GM18873 (cell line): ENCODE measurements at regions not wholly inside any gene's neighbourhood (a gene's known extent, or its start where the extent isn't known, plus 50 kb on each side); places are given as distances from the start of the nearest gene placed in this dataset.
A peak's percentile ranks its signal among the peaks of the same experiment; 100 is the strongest.
"Not testable (repeated sequence)": the region's sequence is repeated elsewhere in the genome, so short reads cannot be mapped to it uniquely, and the experiment has no call there.

Experiments used
- ATAC-seq: cut with Tn5 transposase; IDR thresholded peaks from one replicate; pipeline ENCODE4 v1.9.1; 2021; ENCODE audit warnings: mild to moderate bottlenecking, moderate library complexity, moderate number of reproducible peaks; ENCODE audit not compliant: unreplicated experiment, low FRiP score

DNA sequence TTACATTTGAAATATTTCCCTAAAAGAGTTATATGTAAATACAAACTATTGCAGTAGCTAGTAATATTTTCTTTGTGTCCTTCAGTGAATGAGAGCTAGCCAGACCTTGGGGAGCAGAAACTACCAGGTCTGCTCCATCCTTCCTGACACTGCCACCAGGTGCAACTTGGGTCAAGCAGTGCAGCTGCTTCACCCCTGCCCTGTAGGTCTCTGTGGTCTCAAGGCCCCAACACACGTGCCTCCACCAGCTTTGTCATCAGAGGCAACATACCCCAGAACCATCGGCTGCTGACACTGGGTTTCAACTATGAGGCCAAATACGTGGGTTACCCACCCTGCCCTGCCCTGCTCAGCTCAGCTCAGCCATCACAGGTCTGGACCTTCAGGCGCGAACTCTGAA, 181.6 kb downstream of the FCRL5 start:
- ATAC-seq, result no peak

- ATAC-seq, result no peak
These were observed 182.3 kb downstream of the FCRL5 start for GRCh38 chr1:157369808-157370521.

GRCh38 chr1:157368941-157369340, 183.4 kb downstream of the FCRL5 start:
- ATAC-seq, result not testable (repeated sequence)

- no peak for ATAC-seq
These were observed 184.0 kb downstream of the FCRL5 start for GRCh38 chr1:157368363-157368762.

DNA sequence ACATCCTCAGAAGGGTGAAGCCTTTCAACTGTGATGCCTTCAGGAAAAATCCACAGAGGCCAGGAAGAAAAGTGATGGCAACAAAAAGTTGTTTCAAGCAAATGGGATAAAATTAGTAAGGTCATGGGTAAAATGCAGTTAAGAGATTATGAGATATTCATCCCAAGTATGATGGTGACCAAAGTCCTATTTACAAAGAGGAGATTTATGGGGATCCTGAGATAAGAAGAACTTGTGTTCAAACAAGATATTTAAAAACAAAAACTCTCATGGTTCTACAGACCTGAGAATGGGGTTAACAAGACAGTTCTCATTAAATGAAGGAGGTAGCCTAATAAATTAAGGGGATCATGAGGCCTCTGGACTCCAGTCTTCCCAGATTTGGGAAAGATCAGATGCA, 184.4 kb downstream of the FCRL5 start:
- no peak for ATAC-seq

- no peak for ATAC-seq
These were observed 185.1 kb downstream of the FCRL5 start for GRCh38 chr1:157367091-157367739.

DNA sequence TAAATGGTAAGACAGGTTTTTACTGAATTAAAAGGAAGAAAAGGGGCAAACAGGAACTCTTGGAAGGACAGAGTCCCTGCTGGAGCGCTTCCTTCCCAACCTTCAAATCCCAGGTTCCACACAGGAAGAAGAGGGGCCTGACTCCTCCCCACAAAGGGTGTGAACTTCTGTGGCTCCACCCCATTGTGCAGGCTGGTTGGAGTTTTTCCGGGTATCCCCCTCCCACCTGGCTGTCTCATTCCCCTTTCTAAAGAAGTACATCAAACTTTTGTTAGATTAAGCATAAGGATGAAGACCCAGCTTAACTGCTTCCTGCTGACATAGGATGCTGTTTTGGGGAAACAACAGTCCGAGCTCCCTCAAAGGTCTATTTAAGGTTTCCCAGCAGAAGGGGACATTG, 187.7 kb downstream of the FCRL5 start:
- ATAC-seq, result no peak

- ATAC-seq, result peak; percentile 65
These were observed 188.6 kb downstream of the FCRL5 start for GRCh38 chr1:157363660-157364140.

- no peak for ATAC-seq
These were observed 192.3 kb downstream of the FCRL5 start for GRCh38 chr1:157360023-157360390.

- no peak for ATAC-seq
These were observed 192.8 kb downstream of the FCRL5 start for GRCh38 chr1:157359314-157360022.

- ATAC-seq, result no peak
These were observed 195.2 kb downstream of the FCRL5 start for GRCh38 chr1:157357111-157357510.

- no peak for ATAC-seq
These were observed 195.7 kb downstream of the FCRL5 start for GRCh38 chr1:157356601-157357000.

DNA sequence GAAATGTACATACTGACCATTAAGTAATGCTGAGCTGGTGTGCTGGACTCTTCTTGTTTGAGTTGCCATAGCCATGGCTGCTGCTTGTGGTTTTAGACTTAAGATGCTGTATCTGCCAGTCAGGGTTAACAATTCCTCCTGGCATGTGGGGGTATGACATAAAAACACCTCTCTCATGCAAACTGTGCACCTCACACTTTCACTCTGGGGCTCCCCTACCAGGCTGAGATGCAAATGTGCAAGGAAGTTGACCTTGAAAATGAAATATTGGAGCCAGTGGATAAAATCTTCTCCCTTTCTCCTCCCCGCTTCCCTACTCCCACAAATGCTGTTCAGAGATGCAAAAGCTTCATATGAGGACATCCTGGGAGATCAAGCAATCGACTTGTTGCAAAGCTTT, 198.8 kb downstream of the FCRL5 start:
- no peak for ATAC-seq

DNA sequence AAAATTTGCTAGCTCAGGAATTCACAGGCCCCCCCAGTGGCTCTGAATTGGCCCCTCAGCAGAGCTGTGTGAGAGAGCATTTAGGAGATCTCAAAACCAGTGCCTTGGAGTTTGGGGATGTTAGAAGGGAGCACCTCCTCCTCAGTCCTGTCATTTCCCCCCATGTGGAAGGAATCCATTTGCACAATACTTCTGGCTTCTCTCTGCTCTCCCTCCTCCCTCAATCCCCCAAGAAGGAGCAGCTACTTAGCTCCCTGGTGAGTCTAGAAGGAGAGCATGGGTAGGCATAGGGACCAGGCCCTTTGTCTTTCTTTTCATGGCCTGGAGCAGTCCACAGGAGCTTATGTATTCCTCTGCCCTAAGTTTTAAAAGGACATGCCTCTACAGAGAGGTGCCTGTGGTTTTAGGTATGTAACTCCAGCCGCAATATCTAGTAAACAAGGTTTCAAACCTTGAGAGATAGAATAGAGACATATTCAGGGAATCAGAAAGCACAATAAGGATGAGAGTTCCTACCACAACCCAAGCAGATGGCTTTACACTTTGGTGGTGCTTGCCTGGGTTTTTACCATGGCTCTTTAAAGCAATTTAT, 199.4 kb downstream of the FCRL5 start:
- no peak for ATAC-seq

- ATAC-seq, result no peak
These were observed 200.1 kb downstream of the FCRL5 start for GRCh38 chr1:157352216-157352615.

DNA sequence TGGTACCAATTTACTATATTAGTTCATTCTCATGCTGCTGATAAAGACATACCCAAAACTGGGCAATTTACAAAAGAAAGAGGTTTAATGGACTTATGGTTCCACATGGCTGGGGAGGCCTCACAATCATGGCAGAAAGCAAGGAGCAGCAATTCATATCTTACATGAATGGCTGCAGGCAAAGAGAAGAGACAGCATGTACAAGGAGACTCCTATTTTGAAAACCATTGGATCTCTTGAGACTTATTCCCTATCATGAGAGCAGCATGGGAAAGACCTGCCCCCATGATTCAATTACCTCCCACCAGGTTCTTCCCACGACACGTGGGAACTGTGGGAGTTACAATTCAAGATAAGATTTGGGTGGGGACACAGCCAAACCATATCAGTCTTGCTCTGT, 200.5 kb downstream of the FCRL5 start:
- ATAC-seq, result not testable (repeated sequence)

DNA sequence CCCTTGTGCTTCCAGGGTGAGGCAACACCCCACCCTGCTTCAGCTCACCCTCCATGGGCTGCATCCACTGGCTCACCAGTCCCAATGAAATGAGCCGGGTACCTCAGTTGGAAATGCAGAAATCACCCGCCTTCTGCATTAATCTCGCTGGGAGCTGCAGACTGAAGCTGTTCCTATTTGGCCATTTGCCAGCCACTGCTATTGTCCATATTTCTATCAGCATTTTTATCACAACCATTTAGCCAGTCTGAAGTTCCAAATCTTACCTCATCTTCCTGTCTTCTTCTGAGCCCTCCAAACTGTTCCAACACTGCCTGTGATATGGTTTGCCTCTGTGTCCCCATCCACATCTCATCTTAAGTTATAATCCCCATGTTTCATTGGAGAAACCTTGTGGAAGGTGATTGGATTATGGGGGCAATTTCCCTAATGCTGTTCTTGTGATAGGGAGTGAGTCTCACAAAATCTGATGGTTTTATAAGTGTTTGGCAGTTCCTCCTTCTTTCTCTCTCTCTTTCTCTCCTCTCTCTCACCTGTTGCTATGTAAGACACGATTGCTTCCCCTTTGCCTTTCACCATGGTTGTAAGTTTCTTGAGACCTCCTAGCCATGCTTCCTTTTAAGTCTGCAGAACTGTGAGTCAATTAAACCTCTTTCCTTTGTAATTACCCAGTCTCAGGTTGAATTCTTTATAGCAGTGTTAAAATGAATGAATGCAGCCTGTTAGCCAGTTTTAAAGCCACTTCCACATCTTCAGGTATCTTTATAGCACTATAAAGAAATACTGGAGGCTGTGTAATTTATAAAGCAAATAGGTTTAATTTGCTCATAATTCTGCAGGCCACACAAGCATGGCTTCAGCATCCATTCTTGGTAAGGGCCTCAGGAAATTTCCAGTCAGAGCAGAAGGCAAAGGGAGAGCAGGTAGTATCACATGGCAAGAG, 203.5 kb downstream of the FCRL5 start:
- ATAC-seq, result no peak

- ATAC-seq, result no peak
These were observed 204.8 kb downstream of the FCRL5 start for GRCh38 chr1:157347506-157347905.

DNA sequence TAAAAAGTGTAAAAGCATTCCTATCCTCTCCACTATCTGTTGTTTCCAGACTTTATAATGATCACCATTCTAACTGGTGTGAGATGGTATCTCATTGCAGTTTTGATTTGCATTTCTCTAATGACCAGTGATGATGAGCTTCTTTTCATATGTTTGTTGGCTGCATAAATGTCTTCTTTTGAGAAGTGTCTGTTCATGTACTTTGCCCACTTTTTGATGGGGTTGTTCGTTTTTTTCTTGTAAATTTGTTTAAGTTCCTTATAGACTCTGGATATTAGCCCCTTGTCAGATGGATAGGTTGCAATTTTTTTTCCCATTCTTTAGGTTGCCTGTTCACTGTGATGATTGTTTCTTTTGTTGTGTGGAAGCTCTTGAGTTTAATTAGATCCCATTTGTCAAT, 199.6 kb upstream of the ETV3 start:
- not testable (repeated sequence) for ATAC-seq

DNA sequence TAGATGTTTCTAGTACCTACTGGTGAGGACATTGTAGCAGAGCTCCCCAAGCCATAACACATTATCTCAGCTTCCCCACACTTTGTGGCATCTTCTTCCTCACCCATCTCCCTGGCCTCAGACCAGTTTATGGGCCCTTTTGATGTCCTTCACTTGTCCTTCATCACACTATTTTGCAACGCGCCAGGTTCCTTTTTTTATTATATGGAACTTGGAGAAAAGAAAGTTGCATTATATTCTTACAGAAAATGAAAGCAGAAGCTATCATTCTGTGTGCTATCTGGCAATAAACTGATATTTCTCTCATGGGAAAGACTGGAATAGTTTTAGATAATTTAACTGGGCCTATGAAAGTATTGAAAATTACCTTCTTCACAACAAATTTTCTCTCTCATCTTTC, 196.9 kb upstream of the ETV3 start:
- ATAC-seq, result no peak
